NB4 (cell line): ENCODE measurements at regions not wholly inside any gene's neighbourhood (a gene's known extent, or its start where the extent isn't known, plus 50 kb on each side); places are given as distances from the start of the nearest gene placed in this dataset.

Experiments used
- CTCF ChIP-seq: IDR thresholded peaks from one replicate; pipeline ENCODE4 v1.5.1; 2012; ENCODE audit warnings: low read depth, low read length
- MAX ChIP-seq: IDR thresholded peaks from 2 replicates; pipeline ENCODE4 v1.6.1; 2011; ENCODE audit warnings: low read depth, low read length
- MYC ChIP-seq: IDR thresholded peaks from 2 replicates; pipeline ENCODE4 v1.6.1; 2011; ENCODE audit warnings: low read depth, low read length
- POLR2A ChIP-seq: IDR thresholded peaks from 2 replicates; pipeline ENCODE4 v1.6.1; 2011; ENCODE audit warnings: mild to moderate bottlenecking; ENCODE audit not compliant: insufficient read length; ENCODE audit errors: extremely low read depth

GRCh38 chr17:77281122-77281903, 140.5 kb downstream of the SEC14L1 start:
- no peak for TF ChIP-seq CTCF
- no peak for TF ChIP-seq POLR2A
- TF ChIP-seq MAX, result no peak
- no peak for TF ChIP-seq MYC
